Endodermal cell (in vitro differentiated cells): ENCODE measurements at regions not wholly inside any gene's neighbourhood (a gene's known extent, or its start where the extent isn't known, plus 50 kb on each side); places are given as distances from the start of the nearest gene placed in this dataset.
A peak's percentile ranks its signal among the peaks of the same experiment; 100 is the strongest.

Experiments
- DNase-seq: peaks from one replicate; pipeline ENCODE4 v3.0.0-alpha.2; 2017
- H3K27ac ChIP-seq: 2 replicates; pipeline ENCODE4 v1.5.1; 2013; ENCODE audit warnings: mild to moderate bottlenecking, low read depth, low read length, moderate library complexity
- H3K27me3 ChIP-seq: 2 replicates; pipeline ENCODE4 v1.6.1; 2013; ENCODE audit warnings: mild to moderate bottlenecking, low read length, moderate library complexity; ENCODE audit not compliant: insufficient read depth, control insufficient read depth, poor library complexity, severe bottlenecking
- H3K36me3 ChIP-seq: 2 replicates; pipeline ENCODE4 v1.7.0; 2013; ENCODE audit warnings: mild to moderate bottlenecking, low read length, moderate library complexity; ENCODE audit not compliant: control insufficient read depth, insufficient read depth
- H3K4me1 ChIP-seq: one replicate; pipeline ENCODE4 v1.7.0; 2013; ENCODE audit warnings: low read length; ENCODE audit not compliant: control insufficient read depth, insufficient read depth
- H3K4me3 ChIP-seq: 2 replicates; pipeline ENCODE4 v1.5.1; 2013; ENCODE audit warnings: mild to moderate bottlenecking, low read length, moderate library complexity
- H3K9ac ChIP-seq: 2 replicates; pipeline ENCODE4 v1.6.1; 2013; ENCODE audit warnings: mild to moderate bottlenecking, low read length, moderate library complexity; ENCODE audit not compliant: poor library complexity, severe bottlenecking; ENCODE audit errors: extremely low read depth
- H3K9me3 ChIP-seq: 2 replicates; pipeline ENCODE4 v1.6.1; 2013; ENCODE audit warnings: mild to moderate bottlenecking, low read length, moderate library complexity; ENCODE audit not compliant: control insufficient read depth
- H3K27ac Mint-ChIP-seq: 2 replicates; pipeline ENCODE4 v1.8.0; 2020; ENCODE audit warnings: mixed read lengths
- H3K27me3 Mint-ChIP-seq: 2 replicates; pipeline ENCODE4 v1.8.0; 2021; ENCODE audit warnings: mild to moderate bottlenecking, mixed read lengths; ENCODE audit not compliant: insufficient read depth
- H3K36me3 Mint-ChIP-seq: 2 replicates; pipeline ENCODE4 v1.8.0; 2020; ENCODE audit warnings: low read depth, mixed read lengths
- H3K4me1 Mint-ChIP-seq: 2 replicates; pipeline ENCODE4 v1.8.0; 2020; ENCODE audit warnings: mixed read lengths
- H3K4me3 Mint-ChIP-seq: 2 replicates; pipeline ENCODE4 v1.8.0; 2020; ENCODE audit warnings: mild to moderate bottlenecking, moderate library complexity, mixed read lengths
- H3K9me3 Mint-ChIP-seq: 2 replicates; pipeline ENCODE4 v1.8.0; 2020; ENCODE audit warnings: mild to moderate bottlenecking, mixed read lengths
- CTCF ChIP-seq: fragments of 200-600 bp; sonication (generic); conservative IDR thresholded peaks from 2 replicates; pipeline ENCODE4 v1.5.0; 2021; ENCODE audit warnings: antibody characterized with exemption, mild to moderate bottlenecking
- WGBS, 2 experiments: methylation state at CpG; one replicate each; pipeline versions ENCODE4 v1.1.5 to v1.1.7; 2013; ENCODE audit warnings: missing lambda C conversion rate in 2 of 2, mixed read lengths in 1 of 2; ENCODE audit not compliant: insufficient coverage in 1 of 2, insufficient read length in 1 of 2; 5-methylcytosine and 5-hydroxymethylcytosine counted together

- peaks cover 1% of the 10 kb centered on the region for H3K36me3 Mint-ChIP-seq
These were observed 369.8 kb downstream of the AACS start for GRCh38 chr12:125434936-125435443.

GRCh38 chr12:125435871-125436270 lies 370.6 kb downstream of the AACS start:
- no peak overlapping the region for H3K27ac Mint-ChIP-seq
- peak; percentile 44 for DNase-seq
- H3K4me3 Mint-ChIP-seq, result no peak overlapping the region
- TF ChIP-seq CTCF, result no peak
- peaks cover 1% of the 10 kb centered on the region for H3K36me3 Mint-ChIP-seq
- 95 to 100% methylated on average over 5 to 7 of the region's 7 CpGs for WGBS, 2 experiments
- H3K27me3 ChIP-seq, result peaks cover 5% of the 10 kb centered on the region
- peaks cover 12% of the 10 kb centered on the region for H3K27me3 Mint-ChIP-seq
- H3K9ac ChIP-seq, result no peak overlapping the region
- peaks cover 3% of the 10 kb centered on the region for H3K4me1 Mint-ChIP-seq
- H3K4me1 ChIP-seq, result no peaks in the 10 kb centered on the region
- no peaks in the 10 kb centered on the region for H3K36me3 ChIP-seq
- H3K9me3 Mint-ChIP-seq, result peaks cover 5% of the 10 kb centered on the region
- no peak overlapping the region for H3K27ac ChIP-seq
- no peak overlapping the region for H3K4me3 ChIP-seq
- no peaks in the 10 kb centered on the region for H3K9me3 ChIP-seq

More at GRCh38 chr12:125434936-125435443, 369.8 kb downstream of the AACS start:
- Mint-ChIP-seq H3K9me3 (peaks cover 5% of the 10 kb centered on the region), H3K4me1 (peaks cover 3% of the 10 kb centered on the region), H3K27ac (no peak overlapping the region), H3K27me3 (peaks cover 11% of the 10 kb centered on the region), H3K4me3 (no peak overlapping the region)
- no peaks in the 10 kb centered on the region for H3K4me1 ChIP-seq
- no peak overlapping the region for H3K4me3 ChIP-seq
- no peaks in the 10 kb centered on the region for H3K9me3 ChIP-seq
- no peak for TF ChIP-seq CTCF
- H3K27me3 ChIP-seq, result peaks cover under 1% of the 10 kb centered on the region
- H3K36me3 ChIP-seq, result no peaks in the 10 kb centered on the region
- H3K9ac ChIP-seq, result no peak overlapping the region
- 83 to 94% methylated on average over 5 to 8 of the region's 8 CpGs for WGBS, 2 experiments
- H3K27ac ChIP-seq, result no peak overlapping the region
- DNase-seq, result no peak

GRCh38 chr12:125436686-125437085 lies 371.5 kb downstream of the AACS start:
- peaks cover 1% of the 10 kb centered on the region for H3K36me3 Mint-ChIP-seq
- Histone ChIP-seq H3K9me3 (no peaks in the 10 kb centered on the region), H3K9ac (no peak overlapping the region), H3K36me3 (no peaks in the 10 kb centered on the region), H3K4me1 (no peaks in the 10 kb centered on the region), H3K4me3 (no peak overlapping the region), H3K27ac (no peak overlapping the region), H3K27me3 (peaks cover 12% of the 10 kb centered on the region)
- no peak for DNase-seq
- peaks cover 15% of the 10 kb centered on the region for H3K27me3 Mint-ChIP-seq
- peaks cover 5% of the 10 kb centered on the region for H3K9me3 Mint-ChIP-seq
- no peak overlapping the region for H3K4me3 Mint-ChIP-seq
- 94 to 95% methylated on average over 2 of the region's 2 CpGs for WGBS, 2 experiments
- H3K4me1 Mint-ChIP-seq, result peaks cover 3% of the 10 kb centered on the region
- no peak overlapping the region for H3K27ac Mint-ChIP-seq
- TF ChIP-seq CTCF, result no peak
